IPS-15b (cell line): ENCODE measurements at regions not wholly inside any gene's neighbourhood (a gene's known extent, or its start where the extent isn't known, plus 50 kb on each side); places are given as distances from the start of the nearest gene placed in this dataset.
"Not testable (repeated sequence)": the region's sequence is repeated elsewhere in the genome, so short reads cannot be mapped to it uniquely, and the experiment has no call there.

Experiments used
- H3K27me3 ChIP-seq: one replicate; pipeline ENCODE4 v1.6.1; 2013; ENCODE audit warnings: low read length; ENCODE audit not compliant: control insufficient read depth, insufficient read depth
- H3K36me3 ChIP-seq: one replicate; pipeline ENCODE4 v1.6.1; 2013; ENCODE audit warnings: low read length; ENCODE audit not compliant: control insufficient read depth, insufficient read depth
- H3K4me1 ChIP-seq: one replicate; pipeline ENCODE4 v1.6.1; 2013; ENCODE audit warnings: mild to moderate bottlenecking, low read length; ENCODE audit not compliant: control insufficient read depth, insufficient read depth
- H3K4me3 ChIP-seq: one replicate; pipeline ENCODE4 v1.5.1; 2013; ENCODE audit warnings: low read depth, low read length
- H3K9ac ChIP-seq: one replicate; pipeline ENCODE4 v1.6.1; 2013; ENCODE audit warnings: low read depth, mild to moderate bottlenecking, low read length
- H3K9me3 ChIP-seq: one replicate; pipeline ENCODE4 v1.6.1; 2013; ENCODE audit warnings: mild to moderate bottlenecking, low read length; ENCODE audit not compliant: control insufficient read depth, insufficient read depth

DNA sequence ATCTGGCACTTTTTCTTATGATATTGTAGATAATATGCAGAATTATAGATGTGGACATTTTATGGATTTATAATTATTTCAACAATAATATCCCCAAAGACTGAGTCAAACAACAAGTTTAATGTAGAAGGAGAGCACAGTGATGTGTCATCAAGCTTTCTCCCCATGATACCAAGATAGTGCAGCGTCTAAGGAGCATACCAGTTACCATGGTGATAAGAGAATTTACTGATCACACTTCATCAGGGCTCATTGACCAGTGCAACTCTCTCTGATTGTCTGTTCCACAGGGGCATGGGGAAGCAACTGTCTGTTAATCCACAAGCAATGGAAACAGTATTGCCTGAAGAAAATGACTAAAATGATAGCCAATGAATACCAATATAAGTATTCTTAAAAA, 209.6 kb upstream of the DPYD start:
- H3K9me3 ChIP-seq, result no peaks in the 10 kb centered on the region
- no peaks in the 10 kb centered on the region for H3K36me3 ChIP-seq
- H3K27me3 ChIP-seq, result no peaks in the 10 kb centered on the region
- no peaks in the 10 kb centered on the region for H3K4me1 ChIP-seq
- H3K9ac ChIP-seq, result no peak overlapping the region
- H3K4me3 ChIP-seq, result no peak overlapping the region

DNA sequence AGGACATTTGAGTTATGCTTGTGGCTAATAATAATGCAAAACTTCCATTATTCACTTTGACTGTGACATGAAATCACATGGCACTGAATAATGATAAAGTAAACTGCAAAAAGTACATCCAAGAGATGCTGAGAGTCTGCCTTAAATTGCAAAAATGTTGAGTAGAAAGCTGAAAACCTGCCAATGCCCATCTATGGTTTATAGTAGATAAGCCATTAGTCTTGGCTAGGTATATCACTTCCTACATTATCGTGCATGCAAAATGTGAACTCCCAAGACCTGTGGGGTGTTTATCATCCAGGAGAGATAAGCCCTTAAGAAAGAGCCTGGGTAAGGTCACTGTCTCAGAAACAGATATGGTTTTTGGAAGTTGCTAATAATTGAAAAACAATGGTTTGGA, 208.7 kb upstream of the DPYD start:
- no peaks in the 10 kb centered on the region for H3K4me1 ChIP-seq
- no peaks in the 10 kb centered on the region for H3K27me3 ChIP-seq
- H3K4me3 ChIP-seq, result no peak overlapping the region
- H3K36me3 ChIP-seq, result no peaks in the 10 kb centered on the region
- no peaks in the 10 kb centered on the region for H3K9me3 ChIP-seq
- no peak overlapping the region for H3K9ac ChIP-seq

DNA sequence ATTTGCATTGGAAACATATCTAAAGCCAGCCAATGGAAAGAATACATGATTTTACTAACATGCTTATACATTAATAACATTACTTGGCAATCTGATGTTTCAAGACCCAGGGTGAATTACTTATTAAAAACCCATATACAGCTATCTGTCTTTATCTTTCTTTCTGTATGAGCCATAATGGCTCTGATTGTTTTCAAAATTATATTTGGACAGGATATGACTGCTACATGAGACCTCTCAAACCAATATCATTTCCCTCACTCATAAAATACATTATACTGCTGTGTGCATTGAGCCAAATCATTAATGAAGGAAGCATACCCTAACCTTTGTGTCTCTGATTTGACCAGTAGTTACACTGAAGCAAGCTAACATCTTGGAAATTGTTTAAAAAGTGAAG, 205.9 kb upstream of the DPYD start:
- Histone ChIP-seq H3K4me3 (no peak overlapping the region), H3K36me3 (no peaks in the 10 kb centered on the region), H3K9ac (no peak overlapping the region), H3K27me3 (no peaks in the 10 kb centered on the region), H3K9me3 (no peaks in the 10 kb centered on the region), H3K4me1 (no peaks in the 10 kb centered on the region)

DNA sequence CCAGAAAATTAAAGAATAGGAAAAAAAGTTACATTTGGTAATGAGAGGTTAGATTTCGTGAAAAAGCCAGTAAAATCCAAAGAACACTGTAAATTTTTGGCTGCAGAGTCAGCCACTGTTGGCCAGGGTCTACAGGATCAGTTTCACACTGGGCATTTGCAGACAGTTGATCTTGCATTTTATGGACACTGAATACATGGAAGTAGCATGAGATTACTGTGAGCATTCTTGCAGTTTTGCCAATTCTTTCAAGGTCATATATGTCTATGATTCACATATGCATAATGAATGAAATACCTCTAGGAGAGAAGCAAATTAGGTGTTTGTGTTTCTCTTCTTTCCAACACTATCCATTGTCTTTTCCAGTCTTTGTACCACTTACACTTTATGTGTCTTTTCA, 200.8 kb upstream of the DPYD start:
- no peaks in the 10 kb centered on the region for H3K36me3 ChIP-seq
- H3K27me3 ChIP-seq, result no peaks in the 10 kb centered on the region
- H3K4me1 ChIP-seq, result no peaks in the 10 kb centered on the region
- no peak overlapping the region for H3K9ac ChIP-seq
- no peak overlapping the region for H3K4me3 ChIP-seq
- H3K9me3 ChIP-seq, result no peaks in the 10 kb centered on the region

DNA sequence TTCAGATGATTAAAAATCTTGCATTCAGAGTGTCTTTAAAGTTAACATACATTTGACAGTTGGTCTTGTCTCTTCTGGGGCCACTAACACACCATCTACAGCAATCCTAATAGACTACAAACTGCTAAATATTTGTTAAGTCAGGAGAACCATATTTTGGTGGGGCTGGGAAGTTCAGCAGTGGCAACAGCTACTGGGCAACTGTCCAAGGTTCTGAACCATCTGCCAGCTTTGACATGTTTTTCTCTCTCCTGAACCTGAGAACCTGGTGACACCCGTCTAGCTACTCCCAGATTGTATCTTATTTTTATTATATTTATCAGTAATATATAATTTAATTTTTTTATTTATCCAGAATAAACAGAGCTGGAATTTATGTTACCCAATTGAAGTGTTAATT, 199.0 kb upstream of the DPYD start:
- Histone ChIP-seq H3K4me1 (no peaks in the 10 kb centered on the region), H3K36me3 (no peaks in the 10 kb centered on the region), H3K27me3 (no peaks in the 10 kb centered on the region), H3K4me3 (no peak overlapping the region), H3K9ac (no peak overlapping the region), H3K9me3 (no peaks in the 10 kb centered on the region)

DNA sequence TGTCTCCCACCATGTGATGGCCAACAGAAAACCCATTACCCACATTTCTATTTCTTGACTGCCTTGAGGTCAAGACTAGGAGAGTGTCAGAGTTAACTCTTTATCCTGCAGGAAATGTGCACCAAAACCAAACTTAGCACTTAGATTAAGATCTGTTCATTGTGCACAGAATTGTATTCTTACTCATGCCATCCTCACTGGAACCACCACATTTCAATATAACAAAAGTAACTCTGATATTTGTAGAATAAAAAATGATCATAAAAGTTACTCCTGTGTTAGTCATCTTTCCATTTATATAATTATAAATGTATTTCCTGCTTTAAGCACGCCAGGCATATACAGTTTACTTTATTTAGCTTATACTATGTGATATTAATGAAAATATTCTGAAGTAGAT, 193.0 kb upstream of the DPYD start:
- Histone ChIP-seq H3K4me3 (no peak overlapping the region), H3K9me3 (no peaks in the 10 kb centered on the region), H3K4me1 (no peaks in the 10 kb centered on the region), H3K9ac (no peak overlapping the region), H3K27me3 (no peaks in the 10 kb centered on the region), H3K36me3 (no peaks in the 10 kb centered on the region)

DNA sequence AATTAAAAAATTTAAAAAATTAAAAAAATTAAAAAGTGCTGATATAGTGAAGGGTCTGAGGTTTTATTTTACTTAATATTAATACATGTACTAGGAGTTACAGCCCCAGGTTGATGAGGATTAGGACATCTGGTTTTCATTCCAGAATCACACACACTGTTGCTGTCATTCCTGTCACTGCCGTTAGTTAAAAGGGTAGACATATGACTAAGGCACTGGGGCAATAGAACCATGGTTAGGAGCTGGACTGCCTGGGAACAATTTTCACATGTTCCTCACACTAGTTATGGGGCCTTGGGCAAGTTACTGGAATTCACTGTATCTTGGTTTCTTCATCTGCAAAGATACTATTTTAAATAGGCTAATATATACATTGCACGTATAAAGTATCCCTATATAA, 191.8 kb upstream of the DPYD start:
- no peaks in the 10 kb centered on the region for H3K27me3 ChIP-seq
- no peak overlapping the region for H3K4me3 ChIP-seq
- H3K9me3 ChIP-seq, result no peaks in the 10 kb centered on the region
- H3K4me1 ChIP-seq, result no peaks in the 10 kb centered on the region
- H3K9ac ChIP-seq, result no peak overlapping the region
- no peaks in the 10 kb centered on the region for H3K36me3 ChIP-seq

DNA sequence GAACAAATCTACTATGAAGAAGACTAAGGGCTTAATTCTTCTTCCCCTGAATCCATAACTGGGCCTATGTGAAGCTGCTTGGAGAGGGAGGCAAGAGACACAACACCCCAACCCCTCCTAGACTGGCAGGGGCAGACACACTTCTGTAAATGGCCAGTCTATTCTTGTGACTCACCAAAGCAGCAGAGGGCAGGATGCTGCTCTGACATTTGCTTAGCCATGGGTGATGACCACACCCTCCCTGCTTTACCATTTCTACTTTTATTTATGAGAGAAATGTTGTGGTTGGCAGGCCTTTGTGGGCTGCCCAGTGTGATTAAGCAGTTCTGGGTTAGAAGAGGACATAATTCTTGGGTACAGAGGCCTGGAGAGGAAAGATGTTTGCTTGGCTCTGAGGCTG, 189.8 kb upstream of the DPYD start:
- no peaks in the 10 kb centered on the region for H3K36me3 ChIP-seq
- no peak overlapping the region for H3K4me3 ChIP-seq
- H3K27me3 ChIP-seq, result no peaks in the 10 kb centered on the region
- H3K9ac ChIP-seq, result no peak overlapping the region
- H3K4me1 ChIP-seq, result no peaks in the 10 kb centered on the region
- no peaks in the 10 kb centered on the region for H3K9me3 ChIP-seq

DNA sequence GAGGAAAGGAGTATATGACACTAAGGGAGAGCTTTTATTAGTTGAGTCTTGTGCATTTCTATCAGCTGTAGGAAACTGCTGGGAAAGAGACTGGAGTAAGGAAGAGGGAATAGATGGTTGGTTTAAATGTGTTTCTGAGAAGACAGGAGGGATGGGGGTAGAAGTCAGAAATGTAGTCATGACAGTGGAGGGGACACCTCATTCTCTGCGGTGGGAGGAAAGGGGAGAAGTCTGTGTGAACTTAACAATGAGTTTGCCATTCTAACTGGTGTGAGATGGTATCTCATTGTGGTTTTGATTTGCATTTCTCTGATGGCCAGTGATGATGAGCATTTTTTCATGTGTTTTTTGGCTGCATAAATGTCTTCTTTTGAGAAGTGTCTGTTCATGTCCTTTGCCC, 187.5 kb upstream of the DPYD start:
- not testable (repeated sequence) for H3K4me1 ChIP-seq, H3K36me3 ChIP-seq, H3K4me3 ChIP-seq, H3K27me3 ChIP-seq, H3K9ac ChIP-seq, H3K9me3 ChIP-seq

DNA sequence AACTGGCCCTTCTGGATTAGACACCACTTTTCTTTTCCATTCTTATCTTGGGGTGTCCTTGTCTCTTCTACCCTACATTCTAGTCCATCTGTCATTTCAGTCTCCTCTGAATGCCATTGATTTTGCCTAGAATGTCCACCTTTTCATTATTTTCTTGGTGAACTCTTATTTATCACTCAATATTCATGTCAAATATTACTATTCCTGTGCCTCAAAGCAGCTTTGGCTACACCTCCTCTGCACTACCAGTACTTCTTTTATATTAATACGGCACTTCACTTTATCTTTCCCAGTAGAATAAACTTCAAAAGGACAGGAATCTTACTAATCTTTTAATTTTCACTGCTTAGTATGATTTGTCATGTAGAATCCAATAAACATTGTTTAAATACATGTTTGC, 186.4 kb upstream of the DPYD start:
- no peak overlapping the region for H3K9ac ChIP-seq
- H3K9me3 ChIP-seq, result no peaks in the 10 kb centered on the region
- no peaks in the 10 kb centered on the region for H3K27me3 ChIP-seq

DNA sequence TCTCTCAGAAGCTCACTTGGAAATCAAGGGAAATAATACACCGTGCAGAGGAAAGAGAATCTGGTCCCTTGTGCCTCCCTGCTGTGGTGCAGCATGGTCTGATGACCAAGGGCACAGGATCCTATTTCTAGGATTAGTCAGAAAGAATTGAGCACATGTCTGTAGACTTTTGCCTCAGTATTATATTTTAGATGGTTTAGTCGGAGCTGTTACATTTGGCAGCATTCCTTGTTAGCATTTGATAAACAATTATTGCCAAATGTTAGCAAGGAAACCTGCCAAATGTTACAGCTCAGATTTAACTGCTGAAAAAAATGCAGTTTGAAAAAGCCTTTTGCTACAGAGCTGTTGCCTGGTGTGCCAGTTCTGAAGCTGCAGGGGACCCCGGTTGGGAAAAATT, 183.5 kb upstream of the DPYD start:
- Histone ChIP-seq H3K36me3 (no peaks in the 10 kb centered on the region), H3K27me3 (no peaks in the 10 kb centered on the region), H3K4me1 (no peaks in the 10 kb centered on the region), H3K4me3 (no peak overlapping the region), H3K9me3 (no peaks in the 10 kb centered on the region), H3K9ac (no peak overlapping the region)

More for the DNA sequence above, 186.4 kb upstream of the DPYD start:
- Histone ChIP-seq H3K4me1 (no peaks in the 10 kb centered on the region), H3K4me3 (no peak overlapping the region), H3K36me3 (no peaks in the 10 kb centered on the region)

DNA sequence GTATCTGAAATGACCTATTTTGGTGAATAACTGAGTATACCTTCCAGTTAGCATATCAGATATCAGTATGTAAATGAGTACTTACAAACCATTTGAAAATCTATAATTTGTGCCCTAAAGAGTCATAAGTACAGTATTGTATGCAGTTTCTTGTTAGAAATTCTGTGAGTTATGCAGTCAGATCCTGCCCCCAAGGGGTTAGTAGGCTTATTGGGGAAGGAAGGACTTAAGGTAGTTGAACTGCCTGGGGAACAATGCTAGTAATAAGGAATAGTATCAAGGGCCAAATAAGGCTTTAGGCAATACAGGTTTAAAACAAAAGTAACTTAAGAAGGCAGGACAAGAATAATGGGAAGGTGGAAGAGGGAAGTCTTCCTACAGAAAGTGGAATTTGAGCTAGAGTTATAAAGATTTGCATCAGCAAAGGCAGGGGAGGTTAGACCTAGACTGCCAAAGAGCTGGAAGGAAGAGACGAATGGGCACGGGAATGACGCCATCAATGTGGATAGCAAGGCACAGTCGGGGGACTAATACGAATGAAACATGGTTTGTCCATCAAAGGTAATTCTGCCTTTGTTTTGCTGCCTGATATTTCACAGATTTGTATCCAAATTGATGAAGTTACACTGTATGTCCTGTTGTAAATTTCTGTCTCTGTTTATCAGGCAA, 182.9 kb upstream of the DPYD start:
- H3K36me3 ChIP-seq, result no peaks in the 10 kb centered on the region
- H3K9ac ChIP-seq, result no peak overlapping the region
- no peak overlapping the region for H3K4me3 ChIP-seq
- no peaks in the 10 kb centered on the region for H3K4me1 ChIP-seq
- H3K9me3 ChIP-seq, result no peaks in the 10 kb centered on the region
- H3K27me3 ChIP-seq, result no peaks in the 10 kb centered on the region
